Pancreas (tissue), 10 donors: ENCODE measurements at regions not wholly inside any gene's neighbourhood (a gene's known extent, or its start where the extent isn't known, plus 50 kb on each side); places are given as distances from the start of the nearest gene placed in this dataset.

ENCODE experiments used
- ATAC-seq, 4 donors: fragments of 200-7000 bp; cut with Tn5 transposase; one replicate each; pipeline versions ENCODE4 v1.8.0 to v1.9.1; 2020; ENCODE audit warnings: mild to moderate bottlenecking in 4 of 4, moderate library complexity in 4 of 4
- DNase-seq, 6 donors: peaks; one replicate each; pipeline ENCODE4 v3.0.0-alpha.2; 2020
- FAIRE-seq: peaks from 2 replicates; lab custom pipeline; 2012; peaks lifted over from hg19 to GRCh38; lab: Jason Lieb, UNC
- H3K27ac ChIP-seq, 4 donors: fragments of 200-600 bp; sonication (generic); 1 replicate in 3 of 4; 2 replicates in 1 of 4; pipeline versions ENCODE4 v1.5.0 to v1.8.0; 2020
- H3K27me3 ChIP-seq, 4 donors: fragments of 200-600 bp; one replicate each; pipeline ENCODE4 v1.8.0; 2021
- H3K36me3 ChIP-seq, 3 donors: fragments of 200-600 bp; sonication (generic) in 1 of 3; one replicate each; pipeline versions ENCODE4 v1.5.0 to v1.8.0; 2020 to 2021
- H3K4me1 ChIP-seq, 3 donors: fragments of 200-600 bp; one replicate each; pipeline ENCODE4 v1.8.0; 2021
- H3K4me3 ChIP-seq, 4 donors: fragments of 200-600 bp; sonication (generic) in 2 of 4; one replicate each; pipeline versions ENCODE4 v1.5.0 to v1.8.0; 2020 to 2021
- H3K9me3 ChIP-seq, 4 donors: fragments of 200-600 bp; one replicate each; pipeline ENCODE4 v1.8.0; 2021
- WGBS, 2 donors: extraction: QIAGEN DNeasy Blood & Tissue Kit; methylation state at CpG; one replicate each; pipeline ENCODE4 v1.1.7; 2013; 5-methylcytosine and 5-hydroxymethylcytosine counted together
- intact Hi-C, 3 donors: fragments of 100-400 bp; cut with DNase I; formaldehyde crosslinking; loops; one replicate each; pipeline versions ENCODE4 v1.11.1 to v1.14.2; 2022
- TF ChIP-seq, protein P1 (sequence below), 4 donors: fragments of 200-600 bp; sonication (generic) in 3 of 4; IDR thresholded peaks; one replicate each; pipeline versions ENCODE4 v1.5.0 to v1.8.0; 2021; ENCODE audit warnings: antibody characterized with exemption in 4 of 4
- donor health status: healthy with polysubstance abuse.
- donor health status: DM: no; HTN: no; CAD: no; lungs with moderate emphysema.
- donor health status: DM: no; HTN: no; CAD: no.
- donor health status: control.
- donor health status: control.
- donor health status: Bipolar disorder and iron deficiency.
- donor health status: DM: yes; HTN: yes; CAD: no.
- donor health status: DM: no; HTN: no; CAD: no.
- donor health status: DM: no; HTN: no; CAD: no.
- donor health status: DM: yes; HTN: yes; CAD: no.

DNA sequence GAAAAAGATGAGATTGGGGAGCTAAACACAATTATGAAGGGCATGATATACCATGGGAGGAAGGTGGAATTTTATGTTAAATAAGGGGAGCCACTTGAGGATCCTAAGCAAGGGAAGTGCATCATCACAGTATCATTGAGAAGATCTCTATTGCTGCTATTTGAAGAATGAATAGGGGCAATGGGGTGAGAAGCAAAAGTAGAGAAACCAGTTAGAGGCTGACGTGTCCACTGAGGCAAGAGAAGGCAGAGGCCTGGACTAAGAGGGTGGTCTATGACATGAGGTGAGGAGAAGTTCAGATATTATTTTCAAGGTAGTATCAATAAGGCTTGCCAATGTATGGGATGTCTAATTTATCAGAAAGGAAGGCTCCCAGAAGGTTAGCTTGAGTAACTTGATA, 111.6 kb downstream of the TENT5A start:
- no peaks in the 10 kb centered on the region for H3K4me1 ChIP-seq
- FAIRE-seq (no peak), ATAC-seq (no peak), DNase-seq (no peak)
- H3K27ac ChIP-seq: no peak overlapping the region
- 56 to 96% methylated on average over 1 of the region's 1 CpG for WGBS, 2 donors
- H3K36me3 ChIP-seq: no peaks in the 10 kb centered on the region
- no peak overlapping the region for H3K4me3 ChIP-seq
- intact Hi-C loops: no loop called here
- TF ChIP-seq, protein P1, sequence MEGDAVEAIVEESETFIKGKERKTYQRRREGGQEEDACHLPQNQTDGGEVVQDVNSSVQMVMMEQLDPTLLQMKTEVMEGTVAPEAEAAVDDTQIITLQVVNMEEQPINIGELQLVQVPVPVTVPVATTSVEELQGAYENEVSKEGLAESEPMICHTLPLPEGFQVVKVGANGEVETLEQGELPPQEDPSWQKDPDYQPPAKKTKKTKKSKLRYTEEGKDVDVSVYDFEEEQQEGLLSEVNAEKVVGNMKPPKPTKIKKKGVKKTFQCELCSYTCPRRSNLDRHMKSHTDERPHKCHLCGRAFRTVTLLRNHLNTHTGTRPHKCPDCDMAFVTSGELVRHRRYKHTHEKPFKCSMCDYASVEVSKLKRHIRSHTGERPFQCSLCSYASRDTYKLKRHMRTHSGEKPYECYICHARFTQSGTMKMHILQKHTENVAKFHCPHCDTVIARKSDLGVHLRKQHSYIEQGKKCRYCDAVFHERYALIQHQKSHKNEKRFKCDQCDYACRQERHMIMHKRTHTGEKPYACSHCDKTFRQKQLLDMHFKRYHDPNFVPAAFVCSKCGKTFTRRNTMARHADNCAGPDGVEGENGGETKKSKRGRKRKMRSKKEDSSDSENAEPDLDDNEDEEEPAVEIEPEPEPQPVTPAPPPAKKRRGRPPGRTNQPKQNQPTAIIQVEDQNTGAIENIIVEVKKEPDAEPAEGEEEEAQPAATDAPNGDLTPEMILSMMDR (IDR thresholded peaks at IDR 0.05): no peak
- H3K9me3 ChIP-seq: no peaks in the 10 kb centered on the region
- no peaks in the 10 kb centered on the region for H3K27me3 ChIP-seq

DNA sequence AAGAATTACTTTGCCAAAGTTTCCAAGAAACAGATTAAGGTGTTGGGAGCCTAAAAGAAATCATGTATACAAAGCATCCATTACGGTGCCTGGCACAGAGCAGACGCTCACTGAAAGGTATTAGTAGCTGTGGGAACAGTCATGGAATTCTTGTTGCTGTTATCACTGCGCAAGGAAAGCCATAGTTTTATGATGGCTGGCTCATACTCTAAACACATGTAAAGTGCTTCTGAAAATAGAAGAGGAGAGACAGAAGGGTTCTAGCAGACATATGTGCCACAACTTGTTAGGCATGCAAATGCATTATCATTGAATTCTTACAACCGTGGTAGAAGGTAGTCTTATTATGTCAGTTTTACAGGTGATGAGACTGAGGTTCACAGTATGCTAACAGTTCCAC, 112.4 kb downstream of the TENT5A start:
- FAIRE-seq (no peak), ATAC-seq (no peak), DNase-seq (no peak)
- H3K4me3 ChIP-seq: no peak overlapping the region
- no peaks in the 10 kb centered on the region for H3K9me3 ChIP-seq
- TF ChIP-seq, protein P1 (IDR thresholded peaks at IDR 0.05): no peak
- H3K27ac ChIP-seq: no peak overlapping the region
- WGBS, 2 donors: 90 to 92% methylated on average over 4 of the region's 4 CpGs
- intact Hi-C loops: no loop called here
- no peaks in the 10 kb centered on the region for H3K4me1 ChIP-seq
- H3K27me3 ChIP-seq: no peaks in the 10 kb centered on the region
- no peaks in the 10 kb centered on the region for H3K36me3 ChIP-seq

DNA sequence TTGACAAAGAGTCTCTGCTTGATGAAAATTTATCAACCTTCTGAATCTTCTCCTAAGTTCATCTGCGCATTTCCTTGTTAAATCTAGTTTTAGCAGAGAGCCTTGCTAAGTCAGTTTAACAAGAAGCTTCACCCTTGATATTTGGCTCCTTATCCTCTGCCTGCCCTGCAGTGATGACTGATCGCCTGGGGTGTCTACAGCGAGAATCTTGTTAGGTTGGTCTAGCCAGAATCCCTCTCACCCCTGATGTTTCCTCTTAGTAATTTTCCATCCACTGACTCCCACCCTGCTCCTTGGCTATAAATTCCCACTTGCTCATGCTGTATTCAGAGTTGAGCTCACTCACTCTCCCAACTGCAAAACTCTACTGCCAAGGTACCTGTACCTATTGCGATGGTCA, 114.1 kb downstream of the TENT5A start:
- WGBS, 2 donors: 91 to 96% methylated on average over 4 of the region's 4 CpGs
- DNase-seq (no peak), ATAC-seq (no peak), FAIRE-seq (no peak)
- no peaks in the 10 kb centered on the region for H3K27me3 ChIP-seq
- TF ChIP-seq, protein P1 (IDR thresholded peaks at IDR 0.05): no peak
- H3K4me1 ChIP-seq: no peaks in the 10 kb centered on the region
- no peak overlapping the region for H3K27ac ChIP-seq
- H3K36me3 ChIP-seq: no peaks in the 10 kb centered on the region
- H3K4me3 ChIP-seq: no peak overlapping the region
- H3K9me3 ChIP-seq: no peaks in the 10 kb centered on the region
- intact Hi-C loops: no loop called here

DNA sequence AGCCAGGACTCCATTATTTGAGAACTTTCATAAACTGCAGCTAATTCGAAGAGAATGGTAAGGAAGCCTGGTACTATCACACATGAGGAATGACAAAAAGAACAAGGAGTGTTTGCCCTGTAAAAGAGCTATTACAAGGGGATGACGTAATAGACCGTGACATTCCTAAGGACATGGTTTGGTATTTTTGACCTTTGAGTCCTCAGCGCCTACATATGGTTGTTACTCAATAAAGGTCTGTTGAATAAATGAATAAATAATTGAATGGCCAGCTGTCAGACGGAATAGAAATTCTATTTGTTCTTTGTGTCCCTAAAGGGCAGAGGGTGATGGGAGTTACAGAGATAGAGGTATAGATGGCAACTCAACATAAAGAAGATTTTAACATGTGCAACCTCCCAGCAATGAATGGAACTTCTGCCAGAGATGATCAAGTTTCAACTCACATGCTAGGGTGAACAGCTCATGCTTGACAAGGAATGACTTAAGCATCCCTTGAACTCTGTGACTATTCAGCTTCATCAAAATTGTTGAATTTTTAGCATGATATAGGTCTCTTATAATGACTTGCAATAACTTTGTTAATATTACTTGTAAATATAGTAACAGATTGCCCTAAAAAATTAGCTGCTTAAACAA, 115.4 kb downstream of the TENT5A start:
- Histone ChIP-seq H3K36me3 (no peaks in the 10 kb centered on the region), H3K27me3 (no peaks in the 10 kb centered on the region), H3K27ac (no peak overlapping the region), H3K4me1 (no peaks in the 10 kb centered on the region), H3K9me3 (no peaks in the 10 kb centered on the region), H3K4me3 (no peak overlapping the region)
- WGBS, 2 donors: 81 to 86% methylated on average over 5 of the region's 5 CpGs
- TF ChIP-seq, protein P1 (IDR thresholded peaks at IDR 0.05): no peak
- ATAC-seq: no peak
- DNase-seq: no peak
- no peak for FAIRE-seq
- intact Hi-C loops: no loop called here

DNA sequence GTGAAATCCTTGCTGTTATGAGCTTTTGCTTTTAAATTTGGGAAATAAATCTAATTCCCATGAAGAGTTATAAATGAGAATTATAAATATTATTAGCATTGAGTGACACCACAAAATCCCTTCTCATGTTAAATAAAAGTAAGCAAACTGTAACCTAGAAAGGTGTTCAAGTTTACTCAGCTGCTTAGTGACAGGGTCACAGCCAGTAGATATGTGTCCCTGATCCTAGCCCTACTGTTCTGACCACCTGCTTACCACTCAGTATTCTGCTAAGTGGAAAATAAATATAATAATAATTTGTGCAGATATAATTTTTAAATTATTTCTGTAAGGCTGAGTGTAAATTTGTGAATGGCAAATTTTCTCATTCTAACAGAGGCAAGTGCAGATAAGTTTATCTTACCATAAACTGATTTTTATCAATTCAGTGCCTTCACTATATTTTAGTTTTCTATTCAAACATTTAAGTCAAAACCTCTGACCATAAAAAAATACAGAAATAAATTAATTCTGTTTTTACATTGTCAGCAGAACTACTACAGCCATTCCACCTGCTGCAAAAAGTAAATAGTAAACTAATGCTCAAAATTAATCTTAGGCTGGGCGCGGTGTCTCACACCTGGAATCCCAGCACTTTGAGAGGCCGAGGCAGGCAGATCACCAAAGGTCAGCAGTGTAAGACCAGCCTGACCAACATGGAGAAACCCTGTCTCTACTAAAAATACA, 118.2 kb downstream of the TENT5A start:
- ATAC-seq: peak in 2 of 4 donors; percentile 58 to 61
- DNase-seq: no peak
- TF ChIP-seq, protein P1 (IDR thresholded peaks at IDR 0.05): no peak
- Histone ChIP-seq H3K4me3 (no peak overlapping the region), H3K27ac (no peak overlapping the region), H3K27me3 (no peaks in the 10 kb centered on the region), H3K36me3 (no peaks in the 10 kb centered on the region), H3K9me3 (no peaks in the 10 kb centered on the region), H3K4me1 (no peaks in the 10 kb centered on the region)
- WGBS, 2 donors: 40 to 44% methylated on average over 3 of the region's 3 CpGs
- FAIRE-seq: no peak
- intact Hi-C loops: no loop called here
